SU-DHL-6 (cell line): ENCODE measurements at regions not wholly inside any gene's neighbourhood (a gene's known extent, or its start where the extent isn't known, plus 50 kb on each side); places are given as distances from the start of the nearest gene placed in this dataset.

Experiments
- CTCF ChIP-seq: fragments of 200-600 bp; sonication (generic); IDR thresholded peaks from one replicate; pipeline ENCODE4 v1.5.1; 2017; ENCODE audit warnings: antibody characterized with exemption, mild to moderate bottlenecking, low read length, moderate library complexity; ENCODE audit not compliant: insufficient read depth, poor library complexity, severe bottlenecking
- EZH2phosphoT487 ChIP-seq: fragments of 200-600 bp; sonication (generic), shearing (Covaris generic); conservative IDR thresholded peaks from 2 replicates; pipeline ENCODE4 v1.6.1; 2018; ENCODE audit warnings: mild to moderate bottlenecking, antibody characterized with exemption, low read length, moderate library complexity, mixed read lengths

DNA sequence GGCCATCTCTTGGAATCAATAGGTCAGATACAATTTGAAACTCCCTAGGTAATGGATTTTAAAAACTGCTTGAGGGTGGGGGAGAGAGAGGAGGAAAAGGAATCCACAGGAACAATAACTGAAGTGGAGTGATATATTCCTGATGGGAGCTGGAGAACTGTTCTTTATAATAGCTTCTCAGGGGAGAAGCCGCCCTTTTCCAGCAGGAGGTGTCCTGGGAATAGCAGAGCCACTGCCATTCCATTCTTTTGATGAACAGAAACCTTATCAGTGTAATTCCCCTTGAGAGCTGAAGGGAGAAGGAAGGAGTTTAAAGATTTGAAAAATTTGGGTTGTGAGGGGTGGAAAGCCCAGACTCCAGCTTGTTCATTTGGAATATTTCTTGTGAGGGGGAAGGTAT is 504.9 kb upstream of the DPH6 start:
- TF ChIP-seq CTCF = no peak
- no peak for TF ChIP-seq EZH2phosphoT487
